Smooth muscle cell (in vitro differentiated cells): ENCODE measurements at regions not wholly inside any gene's neighbourhood (a gene's known extent, or its start where the extent isn't known, plus 50 kb on each side); places are given as distances from the start of the nearest gene placed in this dataset.

Experiments
- DNase-seq: peaks from one replicate; lab custom pipeline; 2025; ENCODE audit not compliant: unreplicated experiment; lab: John Stamatoyannopoulos, UW
- H2AFZ ChIP-seq: fragments of 200-600 bp; sonication (generic); 2 replicates; pipeline ENCODE4 v1.6.0; 2016; ENCODE audit warnings: antibody characterized with exemption, low read depth, mild to moderate bottlenecking
- H3F3A ChIP-seq: fragments of 200-600 bp; sonication (generic); 2 replicates; pipeline ENCODE4 v1.6.0; 2017; ENCODE audit warnings: antibody characterized with exemption, low read depth
- H3K27ac ChIP-seq: fragments of 200-600 bp; sonication (generic); 2 replicates; pipeline ENCODE4 v1.5.1; 2016; ENCODE audit warnings: low read depth, mild to moderate bottlenecking
- H3K27me3 ChIP-seq: fragments of 200-600 bp; sonication (generic); 2 replicates; pipeline ENCODE4 v1.6.1; 2016; ENCODE audit warnings: low read depth, mild to moderate bottlenecking
- H3K36me3 ChIP-seq: fragments of 200-600 bp; sonication (generic); 2 replicates; pipeline ENCODE4 v1.5.1; 2016; ENCODE audit warnings: low read depth
- H3K4me1 ChIP-seq: fragments of 200-600 bp; sonication (generic); 2 replicates; pipeline ENCODE4 v1.5.1; 2016; ENCODE audit warnings: low read depth
- H3K4me2 ChIP-seq: fragments of 200-600 bp; sonication (generic); 2 replicates; pipeline ENCODE4 v1.6.0; 2016; ENCODE audit warnings: mild to moderate bottlenecking
- H3K4me3 ChIP-seq: fragments of 200-600 bp; sonication (generic); 2 replicates; pipeline ENCODE4 v1.5.1; 2016; ENCODE audit warnings: mild to moderate bottlenecking
- H3K79me2 ChIP-seq: fragments of 200-600 bp; sonication (generic); 2 replicates; pipeline ENCODE4 v1.6.0; 2016; ENCODE audit warnings: low read depth, mild to moderate bottlenecking
- H3K9ac ChIP-seq: fragments of 200-600 bp; sonication (generic); 2 replicates; pipeline ENCODE4 v1.6.0; 2016; ENCODE audit warnings: low read depth
- H3K9me3 ChIP-seq: fragments of 200-600 bp; sonication (generic); replicated peaks from 2 replicates; pipeline ENCODE4 v1.5.1; 2016; ENCODE audit warnings: low read depth
- H4K20me1 ChIP-seq: fragments of 200-600 bp; sonication (generic); 2 replicates; pipeline ENCODE4 v1.6.0; 2016; ENCODE audit warnings: low read depth
- WGBS: methylation state at CpG from one replicate; pipeline ENCODE4 v1.1.7; 2016; ENCODE audit warnings: low lambda C conversion rate; 5-methylcytosine and 5-hydroxymethylcytosine counted together
- TF ChIP-seq, protein P1 (sequence below): fragments of 200-600 bp; sonication (generic); IDR thresholded peaks from 2 replicates; pipeline ENCODE4 v1.5.1; 2017; ENCODE audit warnings: borderline replicate concordance, mild to moderate bottlenecking, antibody characterized with exemption; ENCODE audit not compliant: insufficient read depth, poor library complexity, severe bottlenecking

DNA sequence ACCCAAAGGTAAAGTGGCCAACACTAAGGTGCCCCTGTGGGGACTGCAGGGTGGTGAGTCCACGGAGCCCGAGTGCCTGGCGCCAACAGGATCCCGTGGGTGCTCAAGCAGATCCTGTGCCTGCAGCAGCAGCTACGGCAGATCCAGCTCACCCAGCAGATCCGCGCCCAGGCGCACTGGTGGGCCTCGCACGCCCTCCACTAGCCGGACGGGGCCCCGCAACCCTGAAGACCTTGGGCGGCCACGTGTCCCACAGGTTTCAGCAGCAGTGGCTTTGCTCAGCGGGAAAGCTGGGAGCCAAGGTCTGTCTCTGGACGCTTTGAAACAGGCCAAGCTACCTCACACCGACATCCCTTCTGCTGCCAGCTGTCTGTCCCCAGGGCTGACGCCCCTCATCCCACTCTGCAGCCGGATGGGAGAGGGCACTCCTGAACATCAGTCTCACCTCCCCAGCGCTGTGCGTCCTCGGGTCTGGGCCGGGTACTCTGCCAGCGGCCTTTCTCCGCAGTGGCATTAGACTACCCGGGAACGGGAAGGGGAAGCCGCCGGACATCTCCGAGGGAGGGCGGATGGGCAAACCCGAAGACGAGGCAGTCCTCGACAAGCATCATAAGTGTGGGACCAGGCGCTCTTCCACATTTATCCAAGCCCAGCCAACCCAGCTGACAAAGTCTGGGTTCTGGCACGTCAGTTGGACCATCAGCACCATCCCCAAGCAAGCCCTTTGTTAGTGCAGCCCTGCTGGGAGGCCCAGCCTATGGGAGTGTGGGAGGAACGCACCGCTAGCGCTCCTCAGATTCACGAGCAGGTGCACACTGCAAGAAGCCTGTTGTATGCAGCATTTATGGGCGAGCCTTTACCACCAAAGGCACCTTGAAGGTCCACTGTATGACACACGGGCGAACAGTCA is 212.6 kb upstream of the UBE2E2 start:
- DNase-seq = no peak
- Histone ChIP-seq H3F3A (no peaks in the 10 kb centered on the region), H3K27me3 (no peaks in the 10 kb centered on the region), H3K9ac (no peak overlapping the region), H3K4me2 (no peak overlapping the region), H3K79me2 (no peaks in the 10 kb centered on the region), H3K36me3 (no peaks in the 10 kb centered on the region), H4K20me1 (no peaks in the 10 kb centered on the region), H3K4me1 (no peaks in the 10 kb centered on the region), H2AFZ (no peak overlapping the region), H3K27ac (no peak overlapping the region), H3K9me3 (no peaks in the 10 kb centered on the region), H3K4me3 (no peak overlapping the region)
- TF ChIP-seq, protein P1, sequence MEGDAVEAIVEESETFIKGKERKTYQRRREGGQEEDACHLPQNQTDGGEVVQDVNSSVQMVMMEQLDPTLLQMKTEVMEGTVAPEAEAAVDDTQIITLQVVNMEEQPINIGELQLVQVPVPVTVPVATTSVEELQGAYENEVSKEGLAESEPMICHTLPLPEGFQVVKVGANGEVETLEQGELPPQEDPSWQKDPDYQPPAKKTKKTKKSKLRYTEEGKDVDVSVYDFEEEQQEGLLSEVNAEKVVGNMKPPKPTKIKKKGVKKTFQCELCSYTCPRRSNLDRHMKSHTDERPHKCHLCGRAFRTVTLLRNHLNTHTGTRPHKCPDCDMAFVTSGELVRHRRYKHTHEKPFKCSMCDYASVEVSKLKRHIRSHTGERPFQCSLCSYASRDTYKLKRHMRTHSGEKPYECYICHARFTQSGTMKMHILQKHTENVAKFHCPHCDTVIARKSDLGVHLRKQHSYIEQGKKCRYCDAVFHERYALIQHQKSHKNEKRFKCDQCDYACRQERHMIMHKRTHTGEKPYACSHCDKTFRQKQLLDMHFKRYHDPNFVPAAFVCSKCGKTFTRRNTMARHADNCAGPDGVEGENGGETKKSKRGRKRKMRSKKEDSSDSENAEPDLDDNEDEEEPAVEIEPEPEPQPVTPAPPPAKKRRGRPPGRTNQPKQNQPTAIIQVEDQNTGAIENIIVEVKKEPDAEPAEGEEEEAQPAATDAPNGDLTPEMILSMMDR = no peak
- WGBS = 97% methylated on average over 42 of the region's 44 CpGs

DNA sequence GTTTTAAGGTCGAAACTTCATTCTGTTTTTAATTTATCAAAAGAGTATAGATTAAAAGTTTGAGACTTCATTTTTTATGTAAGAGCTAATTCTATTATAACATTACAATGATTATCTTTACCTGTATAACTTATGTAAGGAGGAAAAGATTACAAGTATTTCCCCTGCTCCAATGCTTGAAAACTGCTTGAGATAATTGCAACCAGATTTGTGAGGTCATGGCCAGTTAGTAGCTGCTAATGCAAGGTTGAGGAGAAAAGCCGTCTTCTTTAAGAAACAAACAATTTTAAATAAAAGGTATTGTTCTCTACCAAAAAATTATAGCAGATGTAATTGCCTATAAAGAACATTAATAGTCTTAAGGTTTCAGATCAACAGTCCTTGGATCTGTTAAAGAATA is 208.3 kb upstream of the UBE2E2 start:
- no peaks in the 10 kb centered on the region for H3K36me3 ChIP-seq
- no peak overlapping the region for H3K4me3 ChIP-seq
- no peak overlapping the region for H3K27ac ChIP-seq
- H2AFZ ChIP-seq = no peak overlapping the region
- H4K20me1 ChIP-seq = no peaks in the 10 kb centered on the region
- no peaks in the 10 kb centered on the region for H3K27me3 ChIP-seq
- H3F3A ChIP-seq = no peaks in the 10 kb centered on the region
- no peaks in the 10 kb centered on the region for H3K9me3 ChIP-seq
- TF ChIP-seq, protein P1 = no peak
- no peak overlapping the region for H3K9ac ChIP-seq
- no peak for DNase-seq
- no peak overlapping the region for H3K4me2 ChIP-seq
- H3K79me2 ChIP-seq = no peaks in the 10 kb centered on the region
- no peaks in the 10 kb centered on the region for H3K4me1 ChIP-seq
- 85% methylated on average over 2 of the region's 2 CpGs for WGBS

DNA sequence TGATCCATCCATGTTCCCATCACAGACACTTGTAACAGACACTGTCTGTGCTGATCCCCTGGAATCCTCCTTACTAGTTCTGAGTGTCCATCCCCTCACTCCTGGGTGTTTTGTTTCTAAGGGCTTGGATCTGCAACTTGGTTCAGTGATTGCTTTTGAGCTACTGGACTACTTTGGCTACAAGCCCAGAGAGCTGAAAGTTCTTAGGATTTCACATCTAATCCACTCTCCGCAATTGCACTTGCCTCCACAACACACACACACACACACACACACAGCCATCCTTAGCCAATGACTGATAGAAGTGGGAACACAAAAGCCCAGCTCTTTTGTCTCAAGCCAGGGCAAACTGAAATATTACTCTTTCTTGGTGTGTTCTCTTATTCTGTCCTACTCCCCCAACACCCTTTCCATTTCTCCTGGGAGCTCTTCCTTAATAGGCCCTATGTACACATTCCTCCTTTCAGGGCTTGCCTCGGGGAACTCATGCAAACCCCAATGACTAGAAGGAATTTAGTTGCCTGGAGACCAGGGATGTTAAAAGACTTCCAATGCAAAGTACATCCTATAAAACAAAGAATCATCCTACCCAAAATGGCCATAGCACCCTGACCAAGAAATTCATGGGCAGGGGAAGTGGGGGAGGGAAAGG is 206.1 kb upstream of the UBE2E2 start:
- no peak overlapping the region for H3K9ac ChIP-seq
- 59% methylated on average over 2 of the region's 2 CpGs for WGBS
- no peak overlapping the region for H3K4me2 ChIP-seq
- H3K27me3 ChIP-seq = no peaks in the 10 kb centered on the region
- no peak overlapping the region for H2AFZ ChIP-seq
- no peaks in the 10 kb centered on the region for H4K20me1 ChIP-seq
- TF ChIP-seq, protein P1 = no peak
- H3K9me3 ChIP-seq = no peaks in the 10 kb centered on the region
- no peak overlapping the region for H3K27ac ChIP-seq
- no peaks in the 10 kb centered on the region for H3K4me1 ChIP-seq
- H3K4me3 ChIP-seq = no peak overlapping the region
- no peaks in the 10 kb centered on the region for H3K36me3 ChIP-seq
- no peaks in the 10 kb centered on the region for H3K79me2 ChIP-seq
- DNase-seq = no peak
- no peaks in the 10 kb centered on the region for H3F3A ChIP-seq
